GM23338 (cell line): ENCODE measurements at regions not wholly inside any gene's neighbourhood (a gene's known extent, or its start where the extent isn't known, plus 50 kb on each side); places are given as distances from the start of the nearest gene placed in this dataset.

Experiments
- ATAC-seq: fragments of 200-7000 bp; cut with Tn5 transposase; 3 replicates; pipeline ENCODE4 v1.9.1; 2020
- DNase-seq: peaks from one replicate; pipeline ENCODE4 v3.0.0-alpha.2; 2015; ENCODE audit warnings: low spot score
- H2AFZ ChIP-seq: fragments of 200-600 bp; sonication (generic); 2 replicates; pipeline ENCODE4 v1.8.0; 2016; ENCODE audit warnings: antibody characterized with exemption, mild to moderate bottlenecking, moderate library complexity
- H3F3A ChIP-seq: fragments of 200-600 bp; sonication (generic); replicated peaks from 2 replicates; pipeline ENCODE4 v1.8.0; 2017; ENCODE audit warnings: antibody characterized with exemption, mixed run types, low read depth
- H3K27ac ChIP-seq: fragments of 200-600 bp; sonication (generic); 2 replicates; pipeline ENCODE4 v1.6.1; 2016; ENCODE audit warnings: low read depth
- H3K27me3 ChIP-seq: fragments of 200-600 bp; sonication (generic); 2 replicates; pipeline ENCODE4 v1.8.0; 2016; ENCODE audit warnings: mild to moderate bottlenecking, mixed run types, moderate library complexity; ENCODE audit not compliant: insufficient read depth
- H3K36me3 ChIP-seq: fragments of 200-600 bp; sonication (generic); 2 replicates; pipeline ENCODE4 v1.8.0; 2016; ENCODE audit warnings: mild to moderate bottlenecking; ENCODE audit not compliant: insufficient read depth
- H3K4me1 ChIP-seq: fragments of 200-600 bp; sonication (generic); 2 replicates; pipeline ENCODE4 v1.8.0; 2016; ENCODE audit warnings: mild to moderate bottlenecking, moderate library complexity; ENCODE audit not compliant: insufficient read depth
- H3K4me2 ChIP-seq: fragments of 200-600 bp; sonication (generic); 2 replicates; pipeline ENCODE4 v1.7.1; 2017; ENCODE audit warnings: mixed run types
- H3K4me3 ChIP-seq: fragments of 200-600 bp; sonication (generic); 2 replicates; pipeline ENCODE4 v1.6.1; 2016; ENCODE audit warnings: mixed run types
- H3K79me2 ChIP-seq: fragments of 200-600 bp; sonication (generic); replicated peaks from 2 replicates; pipeline ENCODE4 v1.8.0; 2017; ENCODE audit warnings: mild to moderate bottlenecking; ENCODE audit not compliant: insufficient read depth
- H3K9me2 ChIP-seq: fragments of 200-600 bp; sonication (generic); 2 replicates; pipeline ENCODE4 v1.8.0; 2017; ENCODE audit not compliant: insufficient read depth
- H4K20me1 ChIP-seq: fragments of 200-600 bp; sonication (generic); replicated peaks from 2 replicates; pipeline ENCODE4 v1.8.0; 2017; ENCODE audit warnings: mild to moderate bottlenecking; ENCODE audit not compliant: insufficient read depth
- H3K27ac Mint-ChIP-seq: 2 replicates; pipeline ENCODE4 v1.8.0; 2020; ENCODE audit warnings: inconsistent platforms, mild to moderate bottlenecking, moderate library complexity, mixed read lengths
- H3K27me3 Mint-ChIP-seq: 3 replicates; pipeline ENCODE4 v1.8.0; 2022; ENCODE audit warnings: low read depth, mild to moderate bottlenecking, moderate library complexity, mixed read lengths, inconsistent platforms; ENCODE audit not compliant: insufficient read depth, poor library complexity
- H3K36me3 Mint-ChIP-seq: 3 replicates; pipeline ENCODE4 v1.8.0; 2021; ENCODE audit warnings: low read depth, mild to moderate bottlenecking, inconsistent platforms, moderate library complexity, mixed read lengths
- H3K4me1 Mint-ChIP-seq: 3 replicates; pipeline ENCODE4 v1.8.0; 2020; ENCODE audit warnings: mild to moderate bottlenecking, inconsistent platforms, mixed read lengths
- H3K4me3 Mint-ChIP-seq: 3 replicates; pipeline ENCODE4 v1.8.0; 2021; ENCODE audit warnings: moderate library complexity, mild to moderate bottlenecking, inconsistent platforms, mixed read lengths
- H3K9me3 Mint-ChIP-seq: 3 replicates; pipeline ENCODE4 v1.8.0; 2020; ENCODE audit warnings: moderate library complexity, mild to moderate bottlenecking, inconsistent platforms, mixed read lengths
- ETS1 ChIP-seq: IDR thresholded peaks from 2 replicates; pipeline ENCODE4 v1.6.1; 2016; ENCODE audit warnings: antibody characterized with exemption
- ZNF462 ChIP-seq: fragments of 250-450 bp; sonication (Bioruptor Pico); IDR thresholded peaks from 2 replicates; pipeline ENCODE4 v1.5.0; 2020; ENCODE audit warnings: mild to moderate bottlenecking, moderate library complexity

- no peak overlapping the region for H3K4me3 ChIP-seq
- H3K4me1 Mint-ChIP-seq, result peaks cover 2% of the 10 kb centered on the region; the same call in 1 of the 3 replicates
- no peak for DNase-seq
These were observed 159.8 kb downstream of the UXS1 start for GRCh38 chr2:106034325-106034724.

More at GRCh38 chr2:106034325-106034724, 159.8 kb downstream of the UXS1 start:
- H3F3A ChIP-seq, result no peaks in the 10 kb centered on the region
- H3K4me1 ChIP-seq, result no peaks in the 10 kb centered on the region
- H3K36me3 Mint-ChIP-seq, result no peaks in the 10 kb centered on the region; the same call in 2 of the 3 replicates
- H3K79me2 ChIP-seq, result no peaks in the 10 kb centered on the region
- no peaks in the 10 kb centered on the region for H3K27me3 ChIP-seq
- peaks cover 8% of the 10 kb centered on the region; the same call in 2 of the 3 replicates for H3K9me3 Mint-ChIP-seq
- H2AFZ ChIP-seq, result no peak overlapping the region
- H3K27me3 Mint-ChIP-seq, result peaks cover 1% of the 10 kb centered on the region
- no peak overlapping the region for H3K27ac ChIP-seq
- H3K4me3 Mint-ChIP-seq, result no peak overlapping the region
- TF ChIP-seq ETS1, result no peak
- no peak for TF ChIP-seq ZNF462
- H3K27ac Mint-ChIP-seq, result no peak overlapping the region
- no peaks in the 10 kb centered on the region for H4K20me1 ChIP-seq
- 0 out of 2 replicates have a peak, but pooled peaks cover 9% of the 10 kb centered on the region for H3K9me2 ChIP-seq
- no peak for ATAC-seq
- H3K4me2 ChIP-seq, result no peak overlapping the region
- no peaks in the 10 kb centered on the region for H3K36me3 ChIP-seq
